GM06990 (cell line): ENCODE measurements at regions not wholly inside any gene's neighbourhood (a gene's known extent, or its start where the extent isn't known, plus 50 kb on each side); places are given as distances from the start of the nearest gene placed in this dataset.

ENCODE experiments used
- DNase-seq: peaks from one replicate; pipeline ENCODE4 v3.0.0-alpha.2; 2011; ENCODE audit not compliant: insufficient read length; ENCODE audit errors: extremely low read depth
- H3K27me3 ChIP-seq: replicated peaks from 2 replicates; pipeline ENCODE4 v1.6.0; 2011; ENCODE audit warnings: low read length; ENCODE audit not compliant: control insufficient read depth, insufficient read depth
- H3K36me3 ChIP-seq: 2 replicates; pipeline ENCODE4 v1.5.1; 2011; ENCODE audit warnings: low read length; ENCODE audit not compliant: control insufficient read depth, insufficient read depth
- H3K4me3 ChIP-seq: replicated peaks from 2 replicates; pipeline ENCODE4 v1.5.1; 2011; ENCODE audit warnings: low read depth, mild to moderate bottlenecking, control low read depth, low read length
- TF ChIP-seq, protein P1 (sequence below): IDR thresholded peaks from 2 replicates; pipeline ENCODE4 v1.5.1; 2011; ENCODE audit warnings: low read length, control low read depth, mild to moderate bottlenecking, inconsistent platforms; ENCODE audit not compliant: insufficient read depth, poor library complexity, severe bottlenecking

- Histone ChIP-seq H3K4me3 (no peak overlapping the region), H3K36me3 (no peaks in the 10 kb centered on the region), H3K27me3 (no peaks in the 10 kb centered on the region)
- TF ChIP-seq, protein P1, sequence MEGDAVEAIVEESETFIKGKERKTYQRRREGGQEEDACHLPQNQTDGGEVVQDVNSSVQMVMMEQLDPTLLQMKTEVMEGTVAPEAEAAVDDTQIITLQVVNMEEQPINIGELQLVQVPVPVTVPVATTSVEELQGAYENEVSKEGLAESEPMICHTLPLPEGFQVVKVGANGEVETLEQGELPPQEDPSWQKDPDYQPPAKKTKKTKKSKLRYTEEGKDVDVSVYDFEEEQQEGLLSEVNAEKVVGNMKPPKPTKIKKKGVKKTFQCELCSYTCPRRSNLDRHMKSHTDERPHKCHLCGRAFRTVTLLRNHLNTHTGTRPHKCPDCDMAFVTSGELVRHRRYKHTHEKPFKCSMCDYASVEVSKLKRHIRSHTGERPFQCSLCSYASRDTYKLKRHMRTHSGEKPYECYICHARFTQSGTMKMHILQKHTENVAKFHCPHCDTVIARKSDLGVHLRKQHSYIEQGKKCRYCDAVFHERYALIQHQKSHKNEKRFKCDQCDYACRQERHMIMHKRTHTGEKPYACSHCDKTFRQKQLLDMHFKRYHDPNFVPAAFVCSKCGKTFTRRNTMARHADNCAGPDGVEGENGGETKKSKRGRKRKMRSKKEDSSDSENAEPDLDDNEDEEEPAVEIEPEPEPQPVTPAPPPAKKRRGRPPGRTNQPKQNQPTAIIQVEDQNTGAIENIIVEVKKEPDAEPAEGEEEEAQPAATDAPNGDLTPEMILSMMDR: no peak
- DNase-seq: no peak
These were observed 1323.5 kb upstream of the LRRTM3 start for GRCh38 chr10:65602182-65602865.

GRCh38 chr10:65611592-65611991 lies 1314.2 kb upstream of the LRRTM3 start:
- H3K4me3 ChIP-seq: no peak overlapping the region
- no peaks in the 10 kb centered on the region for H3K36me3 ChIP-seq
- no peak for DNase-seq
- TF ChIP-seq, protein P1: no peak
- no peaks in the 10 kb centered on the region for H3K27me3 ChIP-seq

- no peak for DNase-seq
- no peak overlapping the region for H3K4me3 ChIP-seq
- TF ChIP-seq, protein P1: no peak
- H3K36me3 ChIP-seq: no peaks in the 10 kb centered on the region
- no peaks in the 10 kb centered on the region for H3K27me3 ChIP-seq
These were observed 1310.8 kb upstream of the LRRTM3 start for GRCh38 chr10:65614956-65615565.

DNA sequence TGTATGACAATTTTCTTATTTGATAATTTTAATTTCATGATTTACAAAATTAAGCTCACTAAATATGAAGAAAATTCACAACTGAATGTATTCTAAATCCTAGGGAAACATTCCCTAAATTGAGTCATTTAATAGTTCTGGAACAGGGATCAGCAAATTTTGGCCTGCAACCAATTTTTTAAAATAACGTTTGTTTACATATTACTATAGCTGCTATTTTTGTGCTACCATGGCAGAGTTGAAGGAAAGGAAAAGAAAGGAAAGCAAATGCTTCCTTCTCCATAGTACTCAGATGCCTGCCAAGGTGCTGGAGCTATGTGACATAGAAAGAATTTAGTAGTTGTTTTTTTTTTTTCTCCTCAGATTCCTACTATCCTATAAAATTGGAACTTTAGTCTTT lies 1307.7 kb upstream of the LRRTM3 start:
- TF ChIP-seq, protein P1: no peak
- H3K4me3 ChIP-seq: no peak overlapping the region
- H3K27me3 ChIP-seq: no peaks in the 10 kb centered on the region
- no peaks in the 10 kb centered on the region for H3K36me3 ChIP-seq
- no peak for DNase-seq

GRCh38 chr10:65620404-65621048 lies 1305.3 kb upstream of the LRRTM3 start:
- TF ChIP-seq, protein P1: no peak
- Histone ChIP-seq H3K4me3 (no peak overlapping the region), H3K27me3 (no peaks in the 10 kb centered on the region), H3K36me3 (no peaks in the 10 kb centered on the region)
- no peak for DNase-seq
